ENCODE measurements at regions not wholly inside any gene's neighbourhood (a gene's known extent, or its start where the extent isn't known, plus 50 kb on each side); places are given as distances from the start of the nearest gene placed in this dataset.
A peak's percentile ranks its signal among the peaks of the same experiment; 100 is the strongest.

DNA sequence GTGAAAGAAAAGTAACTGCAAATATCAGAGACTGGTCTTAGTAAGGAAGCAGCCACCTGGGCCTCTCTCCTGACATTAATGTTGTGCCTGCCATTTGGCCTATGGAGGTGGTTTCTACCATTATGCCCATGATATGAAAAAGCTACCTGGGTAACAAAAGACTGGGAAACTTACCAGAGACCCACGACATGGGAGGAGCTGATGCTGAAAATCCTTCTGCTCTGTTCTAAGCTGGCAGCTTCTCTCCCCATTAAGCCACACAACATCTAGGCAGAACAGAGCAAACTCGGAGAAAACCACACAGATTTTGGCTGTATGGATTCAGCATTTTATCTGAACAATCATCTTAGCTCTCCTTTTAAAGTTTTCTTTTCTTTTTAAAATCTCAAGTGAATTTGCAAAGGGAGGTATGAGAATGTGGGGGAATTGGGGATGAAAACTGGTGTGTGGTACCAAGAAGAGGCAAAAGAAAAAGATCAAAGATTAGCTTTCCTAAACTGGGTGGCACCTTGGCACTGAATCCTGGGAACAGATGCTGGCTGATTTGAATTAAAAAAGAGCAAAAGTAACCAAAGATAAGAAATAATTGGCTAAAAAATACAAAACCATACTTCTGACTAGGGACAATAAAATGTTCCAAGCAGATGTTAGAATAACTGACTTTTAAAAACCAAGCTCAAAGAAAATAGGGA, 128.6 kb upstream of the ANKRD1 start:
- WGBS (ENCODE audit: low lambda C conversion rate, missing lambda C conversion rate): 51% methylated on average over 2 of the region's 2 CpGs

DNA sequence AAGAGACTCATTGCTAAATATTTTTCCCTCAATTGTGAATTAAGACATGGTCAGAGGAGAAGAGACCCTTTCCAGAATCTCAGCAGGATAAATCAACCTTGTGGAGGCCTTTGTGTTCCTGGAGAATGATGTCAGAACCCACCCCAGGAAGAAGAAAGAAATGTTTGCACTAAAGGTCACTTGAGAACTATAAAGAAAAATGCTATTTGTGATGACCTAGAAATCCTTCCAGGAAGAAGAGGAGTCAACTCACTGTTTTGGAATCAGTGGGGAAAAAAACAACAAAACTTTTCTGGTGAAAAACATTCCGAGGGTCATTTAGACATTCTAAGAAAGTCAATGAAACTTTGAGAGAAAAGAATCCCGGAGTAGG, 129.1 kb upstream of the ANKRD1 start:
- WGBS (ENCODE audit: low lambda C conversion rate, missing lambda C conversion rate): 59% methylated on average over 2 of the region's 2 CpGs
- Histone ChIP-seq H3K9me3 (ENCODE audit: low read depth) (no peaks in the 10 kb centered on the region), H3K4me3 (no peak overlapping the region), H3K4me1 (ENCODE audit: insufficient read depth) (no peaks in the 10 kb centered on the region), H3K9me2 (replicated peaks; ENCODE audit: insufficient read depth) (no peaks in the 10 kb centered on the region), H3K4me2 (no peak overlapping the region), H3K27ac (peak overlapping the region; percentile 29), H3K79me2 (no peaks in the 10 kb centered on the region), H3K36me3 (replicated peaks; ENCODE audit: insufficient read depth, low read depth) (no peaks in the 10 kb centered on the region), H4K20me1 (ENCODE audit: insufficient read depth, poor library complexity, severe bottlenecking) (no peaks in the 10 kb centered on the region), H3K27me3 (no peaks in the 10 kb centered on the region), H2AFZ (no peak overlapping the region)
- no peak for DNase-seq (ENCODE audit: low spot score)
- TF ChIP-seq, protein P1, sequence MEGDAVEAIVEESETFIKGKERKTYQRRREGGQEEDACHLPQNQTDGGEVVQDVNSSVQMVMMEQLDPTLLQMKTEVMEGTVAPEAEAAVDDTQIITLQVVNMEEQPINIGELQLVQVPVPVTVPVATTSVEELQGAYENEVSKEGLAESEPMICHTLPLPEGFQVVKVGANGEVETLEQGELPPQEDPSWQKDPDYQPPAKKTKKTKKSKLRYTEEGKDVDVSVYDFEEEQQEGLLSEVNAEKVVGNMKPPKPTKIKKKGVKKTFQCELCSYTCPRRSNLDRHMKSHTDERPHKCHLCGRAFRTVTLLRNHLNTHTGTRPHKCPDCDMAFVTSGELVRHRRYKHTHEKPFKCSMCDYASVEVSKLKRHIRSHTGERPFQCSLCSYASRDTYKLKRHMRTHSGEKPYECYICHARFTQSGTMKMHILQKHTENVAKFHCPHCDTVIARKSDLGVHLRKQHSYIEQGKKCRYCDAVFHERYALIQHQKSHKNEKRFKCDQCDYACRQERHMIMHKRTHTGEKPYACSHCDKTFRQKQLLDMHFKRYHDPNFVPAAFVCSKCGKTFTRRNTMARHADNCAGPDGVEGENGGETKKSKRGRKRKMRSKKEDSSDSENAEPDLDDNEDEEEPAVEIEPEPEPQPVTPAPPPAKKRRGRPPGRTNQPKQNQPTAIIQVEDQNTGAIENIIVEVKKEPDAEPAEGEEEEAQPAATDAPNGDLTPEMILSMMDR (IDR thresholded peaks at IDR 0.05; ENCODE audit: poor library complexity): no peak
- no peak for TF ChIP-seq EZH2 (IDR thresholded peaks at IDR 0.05; ENCODE audit: borderline replicate concordance)
- no peak for TF ChIP-seq EZH2phosphoT487 (IDR thresholded peaks at IDR 0.05; ENCODE audit: low read depth, severe bottlenecking, unreplicated experiment)

More for the DNA sequence above, 128.6 kb upstream of the ANKRD1 start:
- Histone ChIP-seq H4K20me1 (ENCODE audit: insufficient read depth, poor library complexity, severe bottlenecking) (no peaks in the 10 kb centered on the region), H3K27ac (no peak overlapping the region), H3K36me3 (replicated peaks; ENCODE audit: insufficient read depth, low read depth) (no peaks in the 10 kb centered on the region), H3K4me1 (ENCODE audit: insufficient read depth) (no peaks in the 10 kb centered on the region), H2AFZ (peak overlapping the region; percentile 31), H3K27me3 (no peaks in the 10 kb centered on the region), H3K9me2 (replicated peaks; ENCODE audit: insufficient read depth) (no peaks in the 10 kb centered on the region), H3K4me2 (no peak overlapping the region), H3K79me2 (no peaks in the 10 kb centered on the region), H3K4me3 (no peak overlapping the region), H3K9me3 (ENCODE audit: low read depth) (no peaks in the 10 kb centered on the region)
- TF ChIP-seq, protein P1 (IDR thresholded peaks at IDR 0.05; ENCODE audit: poor library complexity): no peak
- no peak for TF ChIP-seq EZH2phosphoT487 (IDR thresholded peaks at IDR 0.05; ENCODE audit: low read depth, severe bottlenecking, unreplicated experiment)
- TF ChIP-seq EZH2 (IDR thresholded peaks at IDR 0.05; ENCODE audit: borderline replicate concordance): no peak
- DNase-seq (ENCODE audit: low spot score): no peak

DNA sequence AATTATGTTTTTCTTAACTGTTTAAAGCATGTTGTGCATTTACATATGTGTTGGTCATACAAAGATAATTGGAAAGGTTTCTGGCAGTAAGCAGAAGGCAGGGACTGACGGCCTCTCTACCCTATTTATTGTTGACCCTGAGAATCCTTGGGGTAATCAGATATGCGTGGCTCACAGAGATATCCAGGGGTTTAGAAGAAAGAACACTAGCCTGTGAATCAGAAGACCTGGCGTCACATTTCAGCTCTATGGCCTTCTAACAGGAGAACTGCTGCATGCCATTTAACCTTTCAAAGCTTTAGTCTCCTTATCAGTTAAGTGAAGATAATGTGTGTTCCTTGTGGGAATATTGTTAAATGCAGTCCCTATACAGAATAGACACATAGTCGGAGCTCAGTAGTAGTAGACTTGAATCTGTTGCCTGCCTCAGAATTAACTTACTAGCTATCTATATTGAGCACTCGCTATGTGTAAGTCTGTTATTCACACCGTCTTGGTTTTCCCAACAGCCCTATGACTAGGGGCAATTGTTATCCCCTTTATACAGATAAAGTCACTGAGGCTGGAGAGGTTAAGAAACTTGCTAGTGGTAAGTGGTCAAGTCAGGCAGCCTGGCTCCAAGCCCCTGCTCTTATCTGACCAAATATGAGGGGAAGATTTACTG, 129.6 kb upstream of the ANKRD1 start:
- H3K9me3 ChIP-seq (ENCODE audit: low read depth): no peaks in the 10 kb centered on the region
- H3K9me2 ChIP-seq (replicated peaks; ENCODE audit: insufficient read depth): no peaks in the 10 kb centered on the region
- peak overlapping the region; percentile 29 for H3K27ac ChIP-seq
- H3K4me2 ChIP-seq: no peak overlapping the region
- no peak overlapping the region for H2AFZ ChIP-seq
- no peaks in the 10 kb centered on the region for H3K27me3 ChIP-seq
- WGBS (ENCODE audit: low lambda C conversion rate, missing lambda C conversion rate): 46% methylated on average over 6 of the region's 6 CpGs
- H3K4me3 ChIP-seq: no peak overlapping the region
- DNase-seq (ENCODE audit: low spot score): no peak
- no peak for TF ChIP-seq EZH2 (IDR thresholded peaks at IDR 0.05; ENCODE audit: borderline replicate concordance)
- TF ChIP-seq, protein P1 (IDR thresholded peaks at IDR 0.05; ENCODE audit: poor library complexity): no peak
- no peak for TF ChIP-seq EZH2phosphoT487 (IDR thresholded peaks at IDR 0.05; ENCODE audit: low read depth, severe bottlenecking, unreplicated experiment)
- H3K36me3 ChIP-seq (replicated peaks; ENCODE audit: insufficient read depth, low read depth): no peaks in the 10 kb centered on the region
- no peaks in the 10 kb centered on the region for H3K4me1 ChIP-seq (ENCODE audit: insufficient read depth)
- no peaks in the 10 kb centered on the region for H3K79me2 ChIP-seq
- no peaks in the 10 kb centered on the region for H4K20me1 ChIP-seq (ENCODE audit: insufficient read depth, poor library complexity, severe bottlenecking)

Data from hepatocyte (in vitro differentiated cells).